Duodenal mucosa (tissue), 2 donors: ENCODE measurements at regions not wholly inside any gene's neighbourhood (a gene's known extent, or its start where the extent isn't known, plus 50 kb on each side); places are given as distances from the start of the nearest gene placed in this dataset.

Experiments used
- H3K27ac ChIP-seq: one replicate; pipeline ENCODE4 v1.7.0; 2013; ENCODE audit warnings: low read depth, low read length
- H3K27me3 ChIP-seq, 2 donors: one replicate each; pipeline ENCODE4 v1.7.0; 2013; ENCODE audit warnings: low read length in 2 of 2, control low read depth in 1 of 2; ENCODE audit not compliant: insufficient read depth in 2 of 2, control insufficient read depth in 1 of 2
- H3K36me3 ChIP-seq, 2 donors: one replicate each; pipeline ENCODE4 v1.7.0; 2013; ENCODE audit warnings: low read length in 2 of 2, control low read depth in 1 of 2; ENCODE audit not compliant: insufficient read depth in 2 of 2, control insufficient read depth in 1 of 2
- H3K4me1 ChIP-seq, 2 donors: one replicate each; pipeline ENCODE4 v1.7.0; 2013; ENCODE audit warnings: low read length in 2 of 2, control low read depth in 1 of 2; ENCODE audit not compliant: insufficient read depth in 2 of 2, control insufficient read depth in 1 of 2
- H3K4me3 ChIP-seq, 2 donors: one replicate each; pipeline ENCODE4 v1.7.0; 2013; ENCODE audit warnings: low read length in 2 of 2, low read depth in 1 of 2
- H3K9ac ChIP-seq, 2 donors: one replicate each; pipeline ENCODE4 v1.7.0; 2013; ENCODE audit warnings: low read length in 2 of 2, low read depth in 1 of 2
- H3K9me3 ChIP-seq, 2 donors: one replicate each; pipeline ENCODE4 v1.7.0; 2013; ENCODE audit warnings: low read length in 2 of 2, control low read depth in 1 of 2; ENCODE audit not compliant: control insufficient read depth in 1 of 2

- no peak overlapping the region for H3K4me3 ChIP-seq
- H3K27me3 ChIP-seq, result no peaks in the 10 kb centered on the region
- no peaks in the 10 kb centered on the region for H3K9me3 ChIP-seq
- H3K36me3 ChIP-seq, result no peaks in the 10 kb centered on the region
- no peak overlapping the region for H3K27ac ChIP-seq
- H3K9ac ChIP-seq, result no peak overlapping the region
- H3K4me1 ChIP-seq, result no peaks in the 10 kb centered on the region
Observed at GRCh38 chr3:18946524-18946923, 201.8 kb upstream of the KCNH8 start.

GRCh38 chr3:18937574-18937973, 210.7 kb upstream of the KCNH8 start:
- no peaks in the 10 kb centered on the region for H3K4me1 ChIP-seq
- no peak overlapping the region for H3K4me3 ChIP-seq
- H3K27me3 ChIP-seq, result no peaks in the 10 kb centered on the region
- no peak overlapping the region for H3K9ac ChIP-seq
- no peak overlapping the region for H3K27ac ChIP-seq
- no peaks in the 10 kb centered on the region for H3K36me3 ChIP-seq
- no peaks in the 10 kb centered on the region for H3K9me3 ChIP-seq

- no peak overlapping the region for H3K4me3 ChIP-seq
- no peaks in the 10 kb centered on the region for H3K9me3 ChIP-seq
- H3K4me1 ChIP-seq, result no peaks in the 10 kb centered on the region
- H3K27me3 ChIP-seq, result no peaks in the 10 kb centered on the region
- no peaks in the 10 kb centered on the region for H3K36me3 ChIP-seq
- H3K27ac ChIP-seq, result no peak overlapping the region
- H3K9ac ChIP-seq, result no peak overlapping the region
Observed at GRCh38 chr3:18919158-18919557, 229.2 kb upstream of the KCNH8 start.

DNA sequence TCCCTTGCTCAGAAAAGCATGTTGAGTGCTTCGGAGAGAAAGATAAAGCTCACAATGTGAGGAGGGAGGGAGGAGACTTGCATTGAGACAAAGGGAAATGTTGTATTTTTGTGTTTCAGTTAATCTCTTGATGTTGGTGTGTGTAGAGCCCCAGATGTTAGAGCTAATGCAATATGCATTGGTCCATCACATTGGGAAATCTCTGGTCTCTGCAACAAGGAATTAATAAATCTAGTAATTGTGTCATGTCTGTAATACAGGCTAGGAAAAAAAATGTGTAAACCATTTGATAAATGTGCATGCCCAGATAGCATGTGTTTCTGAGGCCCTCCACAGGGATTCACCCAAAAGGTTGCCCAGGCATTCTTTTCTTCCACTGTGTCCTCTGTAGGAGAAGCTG, 230.4 kb upstream of the KCNH8 start:
- Histone ChIP-seq H3K4me3 (no peak overlapping the region), H3K27ac (no peak overlapping the region), H3K4me1 (no peaks in the 10 kb centered on the region), H3K9ac (no peak overlapping the region), H3K27me3 (no peaks in the 10 kb centered on the region), H3K9me3 (no peaks in the 10 kb centered on the region), H3K36me3 (no peaks in the 10 kb centered on the region)

- Histone ChIP-seq H3K4me1 (no peaks in the 10 kb centered on the region), H3K27ac (no peak overlapping the region), H3K4me3 (no peak overlapping the region), H3K9me3 (no peaks in the 10 kb centered on the region), H3K36me3 (no peaks in the 10 kb centered on the region), H3K9ac (no peak overlapping the region), H3K27me3 (no peaks in the 10 kb centered on the region)
Observed at GRCh38 chr3:18902081-18902793, 246.1 kb upstream of the KCNH8 start.

GRCh38 chr3:18901571-18901970, 246.7 kb upstream of the KCNH8 start:
- H3K27ac ChIP-seq, result no peak overlapping the region
- no peaks in the 10 kb centered on the region for H3K9me3 ChIP-seq
- H3K9ac ChIP-seq, result no peak overlapping the region
- no peaks in the 10 kb centered on the region for H3K27me3 ChIP-seq
- no peaks in the 10 kb centered on the region for H3K4me1 ChIP-seq
- H3K4me3 ChIP-seq, result no peak overlapping the region
- H3K36me3 ChIP-seq, result no peaks in the 10 kb centered on the region

DNA sequence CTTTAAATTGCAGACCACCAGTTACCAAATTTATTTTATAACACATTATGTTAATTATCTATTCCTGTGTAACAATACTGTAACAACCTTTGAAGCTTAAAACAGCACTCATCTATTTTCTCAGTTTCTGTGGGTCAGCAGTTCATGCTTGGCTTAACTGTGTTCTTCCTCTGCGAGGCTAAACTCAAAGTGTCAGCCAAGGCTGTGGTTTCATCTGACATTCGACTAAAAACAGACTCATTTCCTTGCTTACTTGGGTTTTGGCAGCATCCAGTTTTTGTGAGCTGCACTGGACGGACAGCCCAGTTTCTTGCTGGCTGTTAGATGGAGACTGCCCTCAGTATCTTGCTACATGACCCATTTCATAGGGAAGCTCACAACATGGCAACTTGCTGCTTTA, 247.3 kb upstream of the KCNH8 start:
- H3K9ac ChIP-seq, result no peak overlapping the region
- no peak overlapping the region for H3K27ac ChIP-seq
- no peaks in the 10 kb centered on the region for H3K27me3 ChIP-seq
- no peaks in the 10 kb centered on the region for H3K9me3 ChIP-seq
- no peaks in the 10 kb centered on the region for H3K36me3 ChIP-seq
- H3K4me1 ChIP-seq, result no peaks in the 10 kb centered on the region
- H3K4me3 ChIP-seq, result no peak overlapping the region

- H3K4me1 ChIP-seq, result no peaks in the 10 kb centered on the region
- H3K27me3 ChIP-seq, result peaks cover 0 to 7% of the 10 kb centered on the region in 2 donors
- H3K4me3 ChIP-seq, result no peak overlapping the region
- no peak overlapping the region for H3K9ac ChIP-seq
- no peak overlapping the region for H3K27ac ChIP-seq
- H3K9me3 ChIP-seq, result no peaks in the 10 kb centered on the region
- no peaks in the 10 kb centered on the region for H3K36me3 ChIP-seq
Observed at GRCh38 chr3:18898911-18899310, 249.4 kb upstream of the KCNH8 start.

- H3K36me3 ChIP-seq, result no peaks in the 10 kb centered on the region
- H3K4me3 ChIP-seq, result no peak overlapping the region
- no peak overlapping the region for H3K27ac ChIP-seq
- peaks cover 0 to 14% of the 10 kb centered on the region in 2 donors for H3K27me3 ChIP-seq
- no peak overlapping the region for H3K9ac ChIP-seq
- H3K9me3 ChIP-seq, result no peaks in the 10 kb centered on the region
- no peaks in the 10 kb centered on the region for H3K4me1 ChIP-seq
Observed at GRCh38 chr3:18892756-18893155, 255.6 kb upstream of the KCNH8 start.

DNA sequence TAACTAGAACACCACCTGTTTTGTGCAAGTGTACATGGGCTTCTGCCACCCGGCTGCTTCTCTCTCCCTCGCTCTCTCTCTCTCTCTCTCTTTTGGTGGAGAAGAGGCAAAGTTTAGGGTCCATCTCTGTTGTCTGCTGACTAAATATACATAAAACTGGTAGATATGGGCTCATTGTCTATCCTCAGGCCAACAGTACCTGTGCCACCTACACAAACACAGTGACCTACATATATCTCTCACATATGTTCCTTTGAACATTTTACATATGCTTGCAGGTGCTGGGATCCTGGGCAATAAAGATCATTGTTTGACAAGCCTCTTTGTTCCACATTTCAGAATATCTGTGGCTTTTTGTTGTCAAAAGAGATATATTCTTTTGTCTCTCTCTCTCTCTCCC, 256.3 kb upstream of the KCNH8 start:
- H3K27ac ChIP-seq, result no peak overlapping the region
- H3K9me3 ChIP-seq, result no peaks in the 10 kb centered on the region
- no peaks in the 10 kb centered on the region for H3K4me1 ChIP-seq
- peaks cover 0 to 14% of the 10 kb centered on the region in 2 donors for H3K27me3 ChIP-seq
- no peak overlapping the region for H3K9ac ChIP-seq
- H3K4me3 ChIP-seq, result no peak overlapping the region
- H3K36me3 ChIP-seq, result no peaks in the 10 kb centered on the region

DNA sequence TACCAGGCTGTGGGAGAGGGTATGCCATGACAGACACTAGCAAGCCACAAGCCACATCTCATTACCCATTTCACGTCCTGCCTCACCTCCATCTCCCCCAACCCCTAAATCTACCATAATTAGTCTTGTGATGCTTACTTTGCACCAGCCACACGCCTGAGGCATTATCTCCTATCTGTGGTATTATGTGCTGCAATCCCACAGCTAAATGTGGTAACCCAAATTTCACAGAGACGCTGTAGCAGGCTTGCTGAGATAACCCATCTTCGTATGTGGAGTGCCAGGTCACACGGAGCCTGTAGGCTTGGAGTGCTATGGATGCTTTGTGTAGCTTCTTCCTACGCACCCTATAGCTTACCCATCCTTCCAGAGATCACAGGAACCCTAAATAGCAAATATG, 256.7 kb upstream of the KCNH8 start:
- H3K9me3 ChIP-seq, result no peaks in the 10 kb centered on the region
- no peak overlapping the region for H3K9ac ChIP-seq
- H3K4me3 ChIP-seq, result no peak overlapping the region
- H3K27me3 ChIP-seq, result peaks cover 0 to 14% of the 10 kb centered on the region in 2 donors
- no peak overlapping the region for H3K27ac ChIP-seq
- H3K36me3 ChIP-seq, result no peaks in the 10 kb centered on the region
- no peaks in the 10 kb centered on the region for H3K4me1 ChIP-seq
